ENCODE measurements at regions not wholly inside any gene's neighbourhood (a gene's known extent, or its start where the extent isn't known, plus 50 kb on each side); places are given as distances from the start of the nearest gene placed in this dataset.

DNA sequence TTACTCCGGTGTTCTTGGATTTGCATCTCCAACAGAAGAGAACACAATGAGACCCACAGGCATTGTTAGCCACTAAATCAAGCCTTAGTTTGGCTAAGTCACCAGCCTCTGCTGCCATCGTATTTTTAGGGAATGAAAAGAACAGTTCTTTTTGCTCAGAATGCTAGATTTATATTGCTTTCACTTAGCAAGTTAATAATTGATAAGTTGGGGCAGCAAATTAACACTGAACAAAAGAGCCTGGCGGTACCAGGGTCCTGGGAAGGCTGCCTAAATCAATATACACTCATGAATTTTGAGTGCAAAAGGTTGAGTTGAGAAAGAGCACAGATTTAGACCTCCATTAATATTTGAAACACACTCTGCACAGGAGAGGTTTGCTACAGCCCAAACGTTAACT, 767.7 kb downstream of the TYW1 start:
- TF ChIP-seq, protein P1, sequence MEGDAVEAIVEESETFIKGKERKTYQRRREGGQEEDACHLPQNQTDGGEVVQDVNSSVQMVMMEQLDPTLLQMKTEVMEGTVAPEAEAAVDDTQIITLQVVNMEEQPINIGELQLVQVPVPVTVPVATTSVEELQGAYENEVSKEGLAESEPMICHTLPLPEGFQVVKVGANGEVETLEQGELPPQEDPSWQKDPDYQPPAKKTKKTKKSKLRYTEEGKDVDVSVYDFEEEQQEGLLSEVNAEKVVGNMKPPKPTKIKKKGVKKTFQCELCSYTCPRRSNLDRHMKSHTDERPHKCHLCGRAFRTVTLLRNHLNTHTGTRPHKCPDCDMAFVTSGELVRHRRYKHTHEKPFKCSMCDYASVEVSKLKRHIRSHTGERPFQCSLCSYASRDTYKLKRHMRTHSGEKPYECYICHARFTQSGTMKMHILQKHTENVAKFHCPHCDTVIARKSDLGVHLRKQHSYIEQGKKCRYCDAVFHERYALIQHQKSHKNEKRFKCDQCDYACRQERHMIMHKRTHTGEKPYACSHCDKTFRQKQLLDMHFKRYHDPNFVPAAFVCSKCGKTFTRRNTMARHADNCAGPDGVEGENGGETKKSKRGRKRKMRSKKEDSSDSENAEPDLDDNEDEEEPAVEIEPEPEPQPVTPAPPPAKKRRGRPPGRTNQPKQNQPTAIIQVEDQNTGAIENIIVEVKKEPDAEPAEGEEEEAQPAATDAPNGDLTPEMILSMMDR (IDR thresholded peaks at IDR 0.05; ENCODE audit: control extremely low read depth, extremely low read depth, low read depth, missing control alignments), result no peak
- no peak for DNase-seq (ENCODE audit: extremely low spot score)
- POLR2A ChIA-PET, result no interaction called here
- CTCF ChIA-PET, result no interaction called here

GRCh38 chr7:67765481-67766175, 769.0 kb downstream of the TYW1 start:
- no peak for DNase-seq (ENCODE audit: extremely low spot score)
- TF ChIP-seq, protein P1 (IDR thresholded peaks at IDR 0.05; ENCODE audit: control extremely low read depth, extremely low read depth, low read depth, missing control alignments), result no peak
- CTCF ChIA-PET, result no interaction called here
- POLR2A ChIA-PET, result no interaction called here

DNA sequence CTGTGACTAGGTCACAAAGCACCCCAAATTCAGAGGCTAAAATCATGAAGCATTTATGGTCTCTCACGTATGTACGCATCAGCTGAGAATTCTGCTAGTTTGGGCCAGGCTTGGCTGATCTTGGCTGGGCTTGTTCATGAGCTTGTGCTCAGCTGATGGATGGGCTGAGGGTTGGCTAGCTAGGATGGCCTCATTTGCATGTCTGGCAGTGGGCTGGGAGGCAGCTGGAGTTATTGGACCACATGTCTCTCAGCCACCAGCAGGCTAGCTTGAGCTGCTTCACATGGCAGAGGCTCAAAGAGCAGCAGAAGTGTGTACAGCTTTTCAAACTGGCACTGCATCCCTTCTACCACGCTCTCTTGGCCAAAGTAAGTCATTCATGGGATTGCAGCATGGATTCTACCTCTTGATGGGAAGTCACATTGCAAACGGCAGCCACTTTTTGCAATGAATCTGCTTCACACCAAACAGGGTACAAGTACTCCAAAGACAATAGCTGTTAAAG, 770.3 kb downstream of the TYW1 start:
- DNase-seq (ENCODE audit: extremely low spot score), result no peak
- TF ChIP-seq, protein P1 (IDR thresholded peaks at IDR 0.05; ENCODE audit: control extremely low read depth, extremely low read depth, low read depth, missing control alignments), result no peak
- ChIA-PET POLR2A (no interaction called here), CTCF (interaction anchor here (1.4 kb wide), 1 partner anchor 389 kb away, joined by 3 read pairs; no protein-coding TSS in a partner anchor)

DNA sequence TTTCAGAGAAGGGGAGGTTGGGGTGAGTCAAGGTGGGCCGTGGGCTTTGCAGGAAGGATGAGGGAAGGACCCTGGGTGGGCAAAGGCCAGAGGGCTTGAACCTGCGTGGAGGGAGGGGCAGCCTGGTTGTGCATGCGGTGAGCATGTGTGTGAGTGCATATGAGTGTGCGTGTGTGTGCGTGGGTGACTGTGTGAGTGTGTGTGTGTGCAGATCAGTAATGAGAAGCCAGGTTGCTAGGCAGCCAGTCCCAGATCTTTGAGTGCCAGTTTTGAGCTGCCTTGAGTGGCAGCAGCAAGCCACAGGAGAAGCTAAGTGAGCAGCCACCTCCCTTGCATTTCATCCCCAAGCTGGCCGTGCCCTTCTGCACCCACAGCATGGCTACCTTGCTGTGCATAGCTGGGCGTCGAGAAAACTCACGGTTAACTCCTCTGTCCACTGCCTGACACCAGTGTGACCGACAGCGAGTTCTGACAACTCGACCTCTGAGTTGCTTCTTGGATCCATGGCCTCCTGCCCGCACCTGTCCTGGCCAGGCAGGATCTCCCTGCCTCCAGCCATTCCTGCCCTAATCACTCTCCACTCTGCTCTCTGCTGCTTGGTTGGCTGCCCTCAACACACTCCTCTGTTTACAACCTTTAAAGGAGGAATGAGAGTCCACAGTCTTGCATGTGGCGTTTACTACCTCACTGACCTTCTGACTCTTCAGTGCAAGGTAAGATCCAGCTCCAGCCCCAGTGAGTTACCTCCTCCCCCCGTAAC, 775.4 kb downstream of the TYW1 start:
- TF ChIP-seq, protein P1 (IDR thresholded peaks at IDR 0.05; ENCODE audit: control extremely low read depth, extremely low read depth, low read depth, missing control alignments), result no peak
- POLR2A ChIA-PET, result no interaction called here
- CTCF ChIA-PET, result no interaction called here
- DNase-seq (ENCODE audit: extremely low spot score), result no peak

- ChIA-PET CTCF (interaction anchor here (0.8 kb wide), 1 partner anchor 10 kb away, joined by 3 read pairs; no protein-coding TSS in a partner anchor), POLR2A (no interaction called here)
- TF ChIP-seq, protein P1 (IDR thresholded peaks at IDR 0.05; ENCODE audit: control extremely low read depth, extremely low read depth, low read depth, missing control alignments), result no peak
- no peak for DNase-seq (ENCODE audit: extremely low spot score)
Measured at GRCh38 chr7:67773081-67773480, 776.4 kb downstream of the TYW1 start.

GRCh38 chr7:67777119-67777518, 780.5 kb downstream of the TYW1 start:
- ChIA-PET POLR2A (no interaction called here), CTCF (no interaction called here)
- no peak for DNase-seq (ENCODE audit: extremely low spot score)
- TF ChIP-seq, protein P1 (IDR thresholded peaks at IDR 0.05; ENCODE audit: control extremely low read depth, extremely low read depth, low read depth, missing control alignments), result no peak
